Panc1 (cell line): ENCODE measurements at regions not wholly inside any gene's neighbourhood (a gene's known extent, or its start where the extent isn't known, plus 50 kb on each side); places are given as distances from the start of the nearest gene placed in this dataset.

ENCODE experiments used
- CTCF ChIP-seq: fragments of 450-650 bp; IDR thresholded peaks from 2 replicates; pipeline ENCODE4 v1.5.1; 2017; ENCODE audit warnings: mild to moderate bottlenecking
- POLR2AphosphoS5 ChIP-seq: IDR thresholded peaks from 2 replicates; pipeline ENCODE4 v1.6.1; 2012; ENCODE audit warnings: mild to moderate bottlenecking, low read depth, low read length, moderate library complexity
- REST ChIP-seq, 2 experiments: IDR thresholded peaks; 2 replicates each; pipeline ENCODE4 v1.6.1; 2011 to 2012; ENCODE audit warnings: low read depth in 2 of 2, control low read depth in 1 of 2, low read length in 1 of 2, mild to moderate bottlenecking in 1 of 2, moderate library complexity in 1 of 2; ENCODE audit not compliant: insufficient read depth in 1 of 2
- SIN3A ChIP-seq: IDR thresholded peaks from 2 replicates; pipeline ENCODE4 v1.6.1; 2012; ENCODE audit warnings: low read depth, mild to moderate bottlenecking, low read length, moderate library complexity, borderline replicate concordance; ENCODE audit not compliant: insufficient read depth
- TCF7L2 ChIP-seq: IDR thresholded peaks from 2 replicates; pipeline ENCODE4 v1.6.1; 2011; ENCODE audit warnings: mild to moderate bottlenecking, low read depth, low read length, inconsistent platforms

DNA sequence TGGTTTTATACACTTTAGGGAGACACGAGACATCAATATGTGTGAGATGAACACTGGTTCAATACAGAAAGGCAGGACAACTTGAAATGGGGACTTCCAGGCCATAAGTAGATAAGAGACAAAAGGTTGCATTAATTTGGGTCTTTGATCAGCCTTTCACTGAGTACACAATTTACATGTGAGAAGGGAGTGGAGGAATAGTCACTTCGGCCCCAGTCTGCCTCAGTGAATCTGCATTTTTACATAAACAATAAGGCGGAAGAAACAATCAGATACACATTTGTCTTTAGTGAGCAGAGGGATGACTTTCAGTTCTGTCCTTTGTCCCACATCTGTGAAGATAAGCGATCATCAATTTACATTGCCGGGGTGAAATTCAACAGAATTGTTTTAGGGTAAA lies 104.3 kb upstream of the ARL4C start:
- no peak for TF ChIP-seq POLR2AphosphoS5
- no peak for TF ChIP-seq CTCF
- TF ChIP-seq REST (IDR thresholded peaks at IDR 0.05; ENCODE audit: insufficient read depth in 1 of 2, low read depth in 2 of 2, low read length in 1 of 2), result no peak
- TF ChIP-seq TCF7L2, result no peak
- TF ChIP-seq SIN3A, result no peak
